ENCODE measurements at regions not wholly inside any gene's neighbourhood (a gene's known extent, or its start where the extent isn't known, plus 50 kb on each side); places are given as distances from the start of the nearest gene placed in this dataset.
"Not testable (repeated sequence)": the region's sequence is repeated elsewhere in the genome, so short reads cannot be mapped to it uniquely, and the experiment has no call there.

DNA sequence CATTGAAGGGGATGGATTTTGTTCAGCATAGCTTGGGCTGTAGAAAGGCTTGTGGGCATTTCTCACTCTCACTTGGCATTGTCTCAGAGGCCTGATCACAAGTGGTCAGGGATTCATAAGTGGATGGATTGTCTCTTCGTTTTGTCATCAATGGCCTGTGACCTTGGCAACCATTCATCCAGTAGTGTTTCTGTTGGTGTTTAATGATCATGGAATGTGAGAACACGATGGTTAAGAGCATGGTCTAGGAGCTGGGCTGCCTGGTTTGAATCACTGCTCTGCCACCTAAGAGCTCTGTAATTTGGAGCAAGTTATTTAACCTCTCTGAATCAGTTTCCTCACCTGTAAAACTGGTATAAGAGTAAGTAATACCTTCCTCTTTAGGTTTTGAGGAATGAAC, 430.1 kb upstream of the MEF2C start:
- no peak for DNase-seq

DNA sequence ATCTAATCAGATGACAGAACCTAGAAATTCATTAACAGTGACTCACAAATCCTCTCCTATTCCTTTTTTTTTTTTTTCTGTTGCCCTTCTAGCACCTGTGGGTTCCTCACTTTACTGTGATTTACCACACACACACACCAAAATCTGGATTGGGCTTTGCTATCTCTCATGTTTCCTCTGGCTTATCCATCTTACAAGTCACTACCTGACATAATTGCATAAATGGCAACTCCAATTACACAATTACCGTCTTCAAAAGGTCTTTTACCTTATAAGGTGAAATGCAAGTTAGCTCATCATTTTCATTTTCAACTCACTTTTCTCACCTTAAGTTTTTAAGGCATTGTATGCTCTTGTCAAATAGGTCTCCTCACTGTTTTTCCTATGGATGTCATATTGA, 426.3 kb upstream of the MEF2C start:
- DNase-seq, result no peak

DNA sequence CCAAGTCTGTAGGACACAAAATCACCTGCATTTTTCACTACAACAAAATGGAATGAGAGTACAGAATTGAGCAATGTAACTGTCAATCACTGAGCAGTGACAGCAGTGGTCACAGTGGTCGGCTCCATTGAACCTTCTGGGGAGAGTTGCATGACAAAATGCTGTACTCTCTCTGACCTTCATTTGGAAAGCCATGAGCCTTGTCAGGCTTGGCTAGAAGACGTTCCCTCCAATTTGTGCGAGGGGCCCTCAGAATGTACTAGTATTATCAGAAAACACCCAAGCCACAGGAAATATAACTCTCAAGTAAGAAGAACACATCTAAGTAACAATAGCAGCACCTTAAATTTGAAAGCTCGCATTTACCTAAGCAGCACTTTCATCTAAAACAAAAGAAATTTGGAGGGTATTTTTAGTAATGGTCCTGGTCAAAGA, 425.6 kb upstream of the MEF2C start:
- DNase-seq, result no peak

DNA sequence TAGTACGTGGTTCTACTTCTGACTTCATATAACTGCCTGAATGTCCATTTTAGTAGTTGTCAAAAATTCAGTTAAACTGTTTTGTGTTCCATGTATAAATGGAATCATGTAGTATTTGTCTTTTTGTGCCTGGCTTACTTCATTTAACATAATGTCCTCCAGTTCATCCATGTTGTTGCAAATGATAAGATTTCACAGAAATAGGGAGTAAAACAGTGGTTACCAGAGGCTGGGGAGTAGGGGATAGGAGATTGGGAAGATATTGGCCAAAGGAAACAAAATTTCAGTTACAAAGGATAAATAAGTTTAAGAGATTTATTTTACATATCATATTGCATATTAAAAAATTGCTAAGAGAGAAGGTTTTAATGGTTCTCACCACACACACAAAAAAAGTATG, 425.0 kb upstream of the MEF2C start:
- no peak for DNase-seq

DNA sequence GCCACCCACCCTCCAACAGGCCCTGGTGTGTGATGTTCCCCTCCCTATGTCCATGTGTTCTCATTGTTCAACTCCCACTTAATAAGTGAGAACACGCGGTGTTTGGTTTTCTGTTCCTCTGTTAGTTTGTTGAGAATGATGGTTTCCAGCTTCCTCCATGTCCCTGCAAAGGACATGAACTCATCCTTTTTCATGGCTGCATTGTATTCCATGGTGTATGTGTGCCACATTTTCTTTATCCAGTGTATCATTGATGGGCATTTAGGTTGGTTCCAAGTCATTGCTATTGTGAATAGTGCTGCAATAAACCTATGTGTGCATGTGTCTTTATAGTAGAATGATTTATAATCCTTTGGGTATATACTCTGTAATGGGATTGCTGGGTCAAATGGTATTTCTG, 424.2 kb upstream of the MEF2C start:
- not testable (repeated sequence) for DNase-seq

DNA sequence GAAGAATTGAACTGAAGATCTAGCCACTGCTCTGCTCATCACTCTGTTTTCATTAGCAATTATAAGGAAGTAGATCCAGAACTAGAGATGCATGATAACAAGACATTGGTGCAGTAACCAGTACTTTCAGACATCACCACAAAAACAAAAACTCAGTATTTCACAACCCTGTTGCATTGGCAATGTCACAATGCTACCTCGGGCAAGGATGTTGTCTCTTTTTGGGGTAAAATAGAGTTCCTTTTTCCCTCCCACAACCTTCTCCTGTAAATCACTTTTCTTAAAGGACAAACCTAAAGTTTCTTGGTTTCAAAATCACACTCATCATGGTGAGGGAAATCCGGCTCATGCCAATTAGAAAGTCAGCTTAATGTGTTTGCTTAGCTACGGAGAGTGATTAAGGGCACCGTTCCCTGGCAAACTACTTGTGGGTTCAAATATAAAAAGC, 420.1 kb upstream of the MEF2C start:
- DNase-seq, result no peak

DNA sequence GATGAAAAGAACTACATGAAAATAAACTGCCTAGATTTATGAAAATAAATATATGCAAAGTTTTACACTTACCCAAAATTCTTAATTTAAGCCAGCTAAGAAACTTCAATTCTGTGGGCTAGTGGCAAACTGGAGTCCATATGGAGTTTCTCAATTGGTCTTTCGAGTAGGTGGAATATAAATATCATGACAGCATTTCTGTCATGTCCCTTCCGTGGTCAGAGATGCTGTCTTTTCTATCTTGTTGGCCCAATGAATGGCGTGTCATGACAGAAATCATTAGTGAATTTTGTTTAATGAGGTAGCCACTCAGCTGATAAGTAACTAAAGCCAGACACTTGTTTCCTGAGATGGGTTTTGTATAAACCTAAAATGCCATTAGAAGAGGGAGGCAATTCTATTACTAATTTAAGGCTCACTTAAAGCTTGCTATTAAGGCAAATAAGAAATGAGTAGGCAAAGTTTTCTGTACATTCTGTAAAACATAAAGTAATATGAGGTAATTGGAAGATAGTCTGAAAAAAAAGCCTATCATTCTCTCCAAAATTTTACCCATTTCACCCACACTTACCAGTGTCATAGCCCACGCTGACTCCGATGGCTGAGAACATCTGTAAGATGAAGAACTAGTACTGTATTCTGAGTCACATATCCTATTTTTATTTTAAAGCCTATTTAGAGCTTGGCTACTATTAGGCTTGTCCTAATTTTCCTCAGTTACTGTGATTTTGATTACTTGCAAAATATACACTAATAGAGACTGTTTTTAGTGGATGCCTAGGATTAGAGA, 419.3 kb upstream of the MEF2C start:
- no peak for DNase-seq

DNA sequence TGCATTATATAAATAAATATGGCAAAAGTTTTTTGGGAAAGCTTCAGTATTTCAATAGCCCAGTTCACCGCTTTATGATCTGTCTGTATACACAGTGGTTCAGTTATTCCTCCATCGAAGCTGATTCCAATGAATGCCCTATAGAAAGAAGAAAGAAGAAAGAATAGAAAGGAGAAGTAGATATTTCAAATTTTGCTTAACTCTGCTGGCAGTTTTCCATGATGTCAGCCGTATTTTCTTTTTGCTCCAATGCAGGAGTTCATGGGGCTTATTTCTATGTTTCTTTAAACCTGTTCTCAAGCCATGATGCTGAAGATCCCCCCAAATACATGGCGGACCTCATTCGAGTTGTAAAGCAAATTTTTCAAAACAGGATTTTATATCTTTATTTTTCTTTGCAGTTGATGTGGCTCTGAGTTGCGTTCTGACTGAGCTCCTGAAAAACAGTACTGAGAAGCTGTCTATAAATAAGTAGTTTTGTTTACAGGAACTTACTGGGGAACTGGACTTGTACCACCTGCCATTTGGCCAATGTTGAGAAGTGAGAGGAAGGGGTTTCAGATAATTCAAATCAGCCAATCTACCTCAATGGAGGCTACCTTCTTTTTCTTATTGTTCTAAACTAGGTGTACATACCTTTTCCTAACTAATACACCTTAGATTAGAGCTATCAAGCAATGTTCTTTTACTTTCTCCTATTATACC, 418.5 kb upstream of the MEF2C start:
- no peak for DNase-seq

DNA sequence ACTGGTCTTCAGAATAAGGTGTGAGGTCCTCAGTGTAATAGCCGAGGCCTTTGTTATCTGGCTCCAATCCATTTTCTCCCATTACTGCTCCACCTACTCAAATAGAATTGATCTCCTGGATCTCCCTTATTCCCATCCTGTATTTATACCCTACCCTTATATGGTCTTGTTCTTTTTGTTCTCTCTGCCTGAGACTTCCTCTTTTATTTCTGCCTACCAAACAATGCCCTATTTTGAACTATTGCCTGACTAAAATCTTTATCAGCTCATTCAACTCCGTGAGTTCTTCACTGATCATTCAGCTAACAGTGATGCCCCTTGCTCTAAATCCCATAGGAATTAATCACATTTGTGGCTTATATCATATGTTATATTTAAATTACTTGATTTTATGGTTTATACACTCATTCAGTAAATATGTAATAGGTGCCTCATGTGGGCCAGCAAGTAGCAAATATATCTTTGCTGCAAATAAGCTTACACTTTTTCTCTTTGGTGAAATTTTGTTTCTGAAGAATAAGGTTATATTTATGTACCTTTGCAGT, 417.5 kb upstream of the MEF2C start:
- DNase-seq, result no peak

DNA sequence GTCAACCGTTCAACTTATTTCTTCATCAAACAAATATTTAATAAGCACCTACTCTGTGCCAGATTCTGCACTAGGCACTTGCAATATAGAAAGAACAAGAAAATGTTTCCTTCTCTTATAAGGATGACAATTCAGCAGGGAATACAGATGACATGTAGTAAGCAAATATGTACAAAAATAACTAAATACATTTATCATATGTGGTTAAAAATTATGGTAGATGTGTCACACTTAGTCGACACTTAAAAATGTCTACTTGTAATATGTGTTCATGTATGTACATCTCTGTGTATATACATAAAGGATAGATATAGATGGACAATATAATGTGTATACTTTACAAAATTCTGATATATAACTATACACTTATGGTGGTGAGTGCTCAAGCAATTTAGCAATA, 417.0 kb upstream of the MEF2C start:
- DNase-seq, result no peak

DNA sequence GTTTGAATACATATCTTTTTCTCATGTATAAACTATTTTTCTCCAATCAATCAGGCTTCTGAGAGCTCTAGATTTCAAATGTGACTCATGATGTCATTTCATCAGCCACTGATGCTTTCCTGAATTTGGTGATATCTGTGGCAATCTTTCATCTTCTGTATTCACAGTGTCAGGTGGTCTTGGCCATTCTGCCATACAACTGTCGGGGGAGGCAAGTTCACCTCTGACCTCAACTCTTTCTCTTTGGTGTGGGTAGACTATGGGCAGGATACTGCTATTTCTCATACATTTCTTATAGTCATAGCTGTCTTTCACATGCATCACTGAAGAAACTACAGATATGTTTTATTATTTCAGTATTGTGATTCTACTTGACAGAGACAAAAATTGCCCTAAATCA, 414.1 kb upstream of the MEF2C start:
- DNase-seq, result no peak

DNA sequence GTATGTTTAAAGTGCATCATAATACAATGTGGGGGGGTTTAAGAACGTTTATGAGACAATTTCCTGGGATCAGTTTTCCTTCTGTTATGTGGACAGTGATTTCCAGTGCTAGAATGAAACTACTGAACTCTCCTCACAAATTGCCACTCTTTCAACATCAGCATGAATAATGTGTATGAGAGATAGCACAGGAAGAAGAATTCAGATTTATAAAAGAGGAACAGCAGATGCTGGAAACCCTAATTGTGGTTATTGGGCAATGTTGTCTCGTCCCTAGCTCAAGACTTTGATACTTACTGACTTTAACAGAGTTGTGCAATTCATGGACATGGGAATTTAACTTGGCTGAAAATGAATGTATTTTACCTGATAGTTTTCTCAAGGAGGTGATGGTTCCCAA, 410.8 kb upstream of the MEF2C start:
- DNase-seq, result no peak

DNA sequence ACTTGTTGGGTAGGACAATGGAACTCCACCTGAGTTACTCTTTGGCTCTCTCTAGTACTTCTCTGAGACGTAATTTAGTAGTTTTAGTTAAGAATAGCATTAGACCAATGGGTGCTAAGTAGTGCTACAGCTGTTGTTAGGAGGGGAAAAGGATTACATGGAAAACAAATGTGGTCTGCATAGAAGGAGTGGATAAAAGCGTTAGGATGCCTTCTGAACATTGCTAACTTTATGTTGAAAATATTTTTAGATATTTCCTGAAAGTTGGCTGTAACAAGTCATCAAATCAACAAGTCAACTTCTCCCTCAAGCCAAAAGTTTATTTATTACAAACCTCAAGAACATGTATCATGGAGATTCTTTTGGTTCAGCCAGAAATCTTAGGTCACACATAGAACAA, 409.5 kb upstream of the MEF2C start:
- no peak for DNase-seq

DNA sequence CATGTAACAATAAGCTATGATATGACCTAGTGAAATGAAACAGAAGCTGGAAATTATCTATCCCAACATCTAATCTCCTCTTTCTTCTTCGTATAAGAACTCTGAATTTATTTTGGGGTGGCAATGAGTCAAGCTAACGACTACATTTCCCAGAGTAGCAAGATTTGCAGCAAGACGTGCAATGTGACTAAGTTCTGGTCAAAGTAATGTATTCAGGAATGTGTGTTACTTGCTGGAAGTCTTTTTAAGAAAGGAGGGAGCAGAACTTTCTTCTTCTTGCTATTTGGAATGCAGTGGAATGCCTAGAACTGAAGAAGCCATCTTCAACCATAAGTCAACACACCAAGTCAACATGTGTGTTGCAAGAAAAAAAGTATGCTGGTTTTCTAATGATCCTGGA, 406.6 kb upstream of the MEF2C start:
- DNase-seq, result no peak

DNA sequence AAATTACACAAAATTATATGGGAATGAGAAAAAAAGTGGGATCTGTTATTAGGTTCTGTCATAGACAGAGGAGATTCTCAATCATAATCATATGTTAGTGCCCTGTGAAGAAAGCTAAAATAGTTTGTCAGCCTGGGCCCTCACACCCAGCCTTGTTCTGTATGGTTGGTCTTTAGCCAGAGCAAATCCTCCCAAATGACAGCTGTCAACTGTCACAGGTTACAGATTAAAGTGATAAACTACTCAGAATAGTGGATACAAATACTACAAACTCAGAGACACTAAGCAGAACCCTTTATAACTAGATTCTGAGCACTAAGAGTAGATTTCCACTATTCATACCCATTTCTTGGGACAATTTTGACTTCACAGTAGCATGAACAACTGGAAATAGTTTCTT, 405.0 kb upstream of the MEF2C start:
- no peak for DNase-seq

DNA sequence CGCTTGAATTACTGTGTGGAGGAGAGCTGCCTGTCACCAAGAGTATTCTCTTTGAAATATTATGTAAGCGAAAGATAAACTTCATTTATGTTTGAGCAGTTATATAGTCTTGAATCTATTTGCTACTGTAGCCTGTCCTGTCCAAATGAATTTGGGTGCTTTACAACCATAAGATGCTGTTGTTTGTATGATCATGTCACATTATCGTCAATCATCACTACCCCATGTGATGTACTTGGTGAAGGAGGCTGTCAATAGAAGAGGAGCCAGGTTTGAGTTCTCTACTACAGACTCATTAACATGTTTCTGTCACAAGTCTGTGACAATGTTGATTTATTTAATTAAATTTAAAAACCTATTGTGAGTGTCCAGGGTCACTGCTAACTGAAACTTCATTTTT, 403.3 kb upstream of the MEF2C start:
- DNase-seq, result no peak

DNA sequence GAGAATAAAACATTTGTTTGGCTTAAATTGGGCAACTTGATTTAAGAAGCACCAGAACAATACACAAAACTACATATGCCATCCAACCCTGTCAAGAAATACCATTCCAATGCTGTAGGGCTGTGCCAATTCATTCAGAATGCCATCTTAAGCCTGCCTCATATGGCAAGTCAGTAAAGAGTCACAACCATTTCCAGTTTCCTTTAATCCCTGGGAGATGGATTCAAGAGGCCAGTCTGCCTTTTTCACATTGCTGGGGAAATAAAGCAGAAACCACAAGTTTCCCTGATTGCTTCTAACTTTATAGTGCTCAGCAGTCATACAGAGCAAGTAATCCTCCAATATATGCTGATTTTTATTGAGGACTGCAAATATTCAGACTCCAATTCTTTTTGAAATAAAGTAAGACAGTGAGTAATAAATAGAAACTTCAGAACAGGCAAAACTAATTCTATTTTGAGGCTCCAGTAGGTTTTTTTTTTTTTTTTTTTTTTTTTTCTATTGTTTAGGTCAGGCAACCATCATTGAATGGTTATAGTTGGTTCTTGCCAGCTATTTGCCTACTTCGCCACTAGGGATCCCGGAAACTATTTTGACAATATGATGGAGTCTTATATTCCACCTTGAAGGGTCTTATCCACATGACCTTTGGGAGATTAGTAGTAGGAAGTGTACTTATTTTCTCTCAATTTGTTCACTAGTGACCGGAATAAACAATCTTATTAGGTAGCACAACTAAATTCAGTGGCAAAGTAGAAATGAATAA, 400.9 kb upstream of the MEF2C start:
- DNase-seq, result no peak

DNA sequence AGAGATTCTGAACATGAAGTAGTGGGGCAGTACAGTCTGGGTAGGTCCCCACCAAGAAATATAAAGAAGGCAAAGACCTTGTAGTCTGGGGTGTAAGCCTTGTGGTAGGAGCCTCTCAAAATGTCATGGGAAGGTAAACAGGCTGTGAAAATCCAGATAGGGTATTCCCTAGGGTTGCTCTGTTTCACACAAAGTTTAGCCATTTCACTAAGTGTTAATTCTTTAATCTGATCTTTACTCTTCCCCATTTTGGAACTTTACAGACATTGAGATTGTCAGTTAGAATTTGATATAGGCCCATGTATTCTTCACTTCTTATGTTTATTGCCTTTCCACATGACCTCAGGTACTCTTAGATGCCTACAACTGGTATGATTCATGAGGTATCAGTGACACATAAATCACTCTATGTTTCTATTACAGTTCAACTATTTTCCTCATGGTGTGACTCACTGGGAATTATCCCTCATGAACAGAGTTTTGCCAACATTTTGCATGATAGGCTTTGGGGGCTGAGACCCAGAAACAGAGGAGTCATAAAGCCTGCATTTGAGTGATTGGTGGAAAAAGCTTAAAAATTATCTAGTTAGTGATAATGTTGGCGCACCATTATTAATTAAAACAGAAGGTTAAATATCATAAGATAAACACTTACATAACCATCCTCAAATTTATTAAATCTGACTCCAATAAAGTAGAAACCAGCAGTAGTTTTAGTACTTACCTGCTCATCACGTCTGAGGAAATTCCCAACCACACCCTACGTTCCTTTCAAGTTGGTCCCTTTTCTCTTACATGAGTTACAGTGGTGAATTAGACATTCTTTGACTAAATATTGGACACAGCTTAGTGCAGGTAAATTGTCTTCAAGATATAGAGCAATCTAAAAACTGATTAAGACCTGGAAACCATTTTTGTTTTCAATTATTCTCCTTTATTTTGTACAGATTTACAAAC, 399.8 kb upstream of the MEF2C start:
- DNase-seq, result no peak

DNA sequence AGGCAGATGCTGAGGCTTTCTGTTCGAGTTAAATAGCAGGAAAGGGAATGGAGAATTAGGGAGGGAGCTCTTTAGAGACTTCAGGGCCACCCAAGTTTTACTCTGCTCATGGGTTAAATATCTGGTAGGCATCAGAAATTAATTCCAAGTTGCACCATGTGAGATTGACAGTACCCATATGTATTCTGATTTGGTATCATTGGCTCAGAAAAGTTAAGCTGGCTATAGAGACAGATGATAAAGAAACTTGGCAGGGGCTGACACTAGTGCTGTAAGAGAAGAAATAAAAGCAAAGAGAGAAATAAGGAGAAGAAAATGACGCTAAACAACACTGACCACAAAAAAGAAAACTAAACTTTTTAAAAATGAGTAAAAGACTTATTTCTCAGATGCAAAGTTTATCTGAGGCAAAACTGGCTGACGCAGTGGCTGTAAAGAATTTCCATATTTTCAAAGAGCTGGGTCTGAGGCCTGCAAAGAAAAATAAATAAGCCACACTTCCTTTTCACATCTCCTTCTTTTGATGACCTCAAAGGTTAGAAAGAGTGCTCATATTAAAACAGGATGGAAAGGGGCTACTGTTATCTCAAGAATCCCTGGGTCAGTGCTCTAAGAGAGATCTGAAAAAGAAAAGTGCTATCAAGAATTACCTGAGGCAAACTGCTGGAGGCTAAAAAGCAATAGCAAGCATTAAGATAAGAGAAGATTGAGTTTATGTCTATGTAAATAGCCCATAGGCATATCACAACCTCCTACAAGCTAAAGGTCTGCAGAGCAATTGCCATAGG, 399.0 kb upstream of the MEF2C start:
- DNase-seq, result no peak

DNA sequence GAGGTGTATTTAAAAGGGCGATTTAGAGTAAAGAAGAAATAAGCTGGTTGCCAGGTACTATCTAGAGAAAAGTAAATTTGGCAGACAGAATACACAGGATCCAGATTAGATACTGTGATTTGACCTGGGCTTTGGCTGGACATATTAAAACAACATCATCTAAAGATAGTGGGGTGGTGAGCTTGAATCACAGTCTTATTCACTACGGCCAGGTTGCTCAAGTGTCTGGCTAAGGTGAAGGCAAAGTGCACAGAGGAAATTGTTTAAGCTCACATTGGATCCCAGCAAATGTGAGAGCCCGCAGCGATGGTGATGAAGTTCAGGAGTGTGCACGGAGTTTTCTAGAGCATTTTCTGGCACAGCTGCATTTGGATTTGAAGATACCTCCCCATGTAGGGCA, 398.2 kb upstream of the MEF2C start:
- DNase-seq, result no peak
